ENCODE measurements at regions not wholly inside any gene's neighbourhood (a gene's known extent, or its start where the extent isn't known, plus 50 kb on each side); places are given as distances from the start of the nearest gene placed in this dataset.

DNA sequence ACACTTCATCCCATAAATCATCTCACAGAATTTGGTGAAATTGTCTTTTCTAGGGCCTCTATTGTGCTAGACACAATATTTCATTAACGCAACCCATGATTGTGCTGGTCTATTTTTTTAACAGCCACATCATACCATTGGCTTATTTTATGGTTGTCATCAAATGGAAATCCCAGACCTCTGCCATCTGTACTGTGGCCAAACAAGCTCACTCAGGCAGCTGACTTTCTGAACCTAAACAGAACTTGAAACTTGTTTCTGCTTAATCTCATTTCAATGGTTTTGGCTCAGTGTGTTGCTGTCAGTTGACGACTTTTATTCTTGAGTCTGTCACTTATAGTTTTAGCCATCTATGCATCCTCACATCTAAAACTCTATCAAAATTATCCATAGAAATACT, 111.8 kb downstream of the HAO1 start:
- H3K27ac ChIP-seq (ENCODE audit: low read length), result no peak overlapping the region
- no peaks in the 10 kb centered on the region for H3K4me1 ChIP-seq (ENCODE audit: control insufficient read depth in 1 of 2, extremely low read depth in 1 of 2, insufficient read depth in 2 of 2, low read length in 2 of 2)
- CTCF ChIA-PET, result no interaction called here
- ATAC-seq (replicated peaks in 1 of 4) (no peak), DNase-seq (no peak)
- no peaks in the 10 kb centered on the region for H3K27me3 ChIP-seq (replicated peaks in 1 of 2; ENCODE audit: control insufficient read depth in 2 of 2, extremely low read depth in 1 of 2, insufficient read depth in 2 of 2, low read length in 1 of 2)
- no peaks in the 10 kb centered on the region for H3K9me3 ChIP-seq
- Mint-ChIP-seq H3K36me3 (no peaks in the 10 kb centered on the region), H3K27me3 (no peaks in the 10 kb centered on the region), H3K4me1 (no peaks in the 10 kb centered on the region), H3K27ac (no peak overlapping the region), H3K9me3 (peaks cover 5 to 9% (median 8%) of the 10 kb centered on the region in 3 donors), H3K4me3 (no peak overlapping the region)
- POLR2A ChIA-PET, result no interaction called here
- H3K4me3 ChIP-seq (ENCODE audit: control insufficient read depth in 1 of 2, extremely low read depth in 1 of 2, low read length in 1 of 2), result no peak overlapping the region
- WGBS (ENCODE audit: insufficient coverage), result 0% methylated on average over 1 of the region's 2 CpGs
- no peaks in the 10 kb centered on the region for H3K36me3 ChIP-seq (ENCODE audit: control insufficient read depth in 2 of 2, extremely low read depth in 1 of 2, insufficient read depth in 1 of 2, low read length in 1 of 2)

DNA sequence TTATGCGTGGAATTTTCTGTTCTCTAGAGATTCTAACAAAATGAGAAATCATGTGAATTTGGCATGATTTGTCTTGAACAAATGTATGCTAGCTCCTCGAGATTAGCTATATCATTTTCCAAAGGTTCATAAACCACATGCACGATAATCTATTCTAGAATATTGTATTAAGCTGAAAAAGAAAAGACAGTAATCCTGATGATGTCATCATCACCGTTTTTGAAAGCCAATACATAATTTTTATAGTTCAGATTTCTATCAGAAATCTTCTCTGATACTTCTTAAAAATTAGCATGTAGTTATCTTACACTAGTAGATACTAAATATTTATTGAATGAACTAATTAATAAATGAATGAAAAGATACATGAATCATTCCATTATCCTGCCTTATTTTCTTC, 111.2 kb downstream of the HAO1 start:
- no peaks in the 10 kb centered on the region for H3K9me3 ChIP-seq
- no peaks in the 10 kb centered on the region for H3K36me3 ChIP-seq (ENCODE audit: control insufficient read depth in 2 of 2, extremely low read depth in 1 of 2, insufficient read depth in 1 of 2, low read length in 1 of 2)
- H3K36me3 Mint-ChIP-seq, result no peaks in the 10 kb centered on the region
- CTCF ChIA-PET, result no interaction called here
- no peaks in the 10 kb centered on the region for H3K27me3 Mint-ChIP-seq
- H3K4me1 Mint-ChIP-seq, result no peaks in the 10 kb centered on the region
- no peak overlapping the region for H3K27ac Mint-ChIP-seq
- no peak overlapping the region for H3K4me3 Mint-ChIP-seq
- POLR2A ChIA-PET, result no interaction called here
- no CpG with 5 or more reads among the region's 4 CpGs for WGBS (ENCODE audit: insufficient coverage)
- H3K4me1 ChIP-seq (ENCODE audit: control insufficient read depth in 1 of 2, extremely low read depth in 1 of 2, insufficient read depth in 2 of 2, low read length in 2 of 2), result no peaks in the 10 kb centered on the region
- H3K27ac ChIP-seq (ENCODE audit: low read length), result no peak overlapping the region
- H3K9me3 Mint-ChIP-seq, result peaks cover 4 to 11% (median 10%) of the 10 kb centered on the region in 3 donors
- H3K4me3 ChIP-seq (ENCODE audit: control insufficient read depth in 1 of 2, extremely low read depth in 1 of 2, low read length in 1 of 2), result no peak overlapping the region
- H3K27me3 ChIP-seq (replicated peaks in 1 of 2; ENCODE audit: control insufficient read depth in 2 of 2, extremely low read depth in 1 of 2, insufficient read depth in 2 of 2, low read length in 1 of 2), result no peaks in the 10 kb centered on the region
- ATAC-seq (replicated peaks in 1 of 4) (no peak), DNase-seq (no peak)

GRCh38 chr20:7829776-7830175, 110.5 kb downstream of the HAO1 start:
- Histone ChIP-seq H3K4me3 (ENCODE audit: control insufficient read depth in 1 of 2, extremely low read depth in 1 of 2, low read length in 1 of 2) (no peak overlapping the region), H3K9me3 (no peaks in the 10 kb centered on the region), H3K27me3 (replicated peaks in 1 of 2; ENCODE audit: control insufficient read depth in 2 of 2, extremely low read depth in 1 of 2, insufficient read depth in 2 of 2, low read length in 1 of 2) (no peaks in the 10 kb centered on the region), H3K4me1 (ENCODE audit: control insufficient read depth in 1 of 2, extremely low read depth in 1 of 2, insufficient read depth in 2 of 2, low read length in 2 of 2) (no peaks in the 10 kb centered on the region), H3K36me3 (ENCODE audit: control insufficient read depth in 2 of 2, extremely low read depth in 1 of 2, insufficient read depth in 1 of 2, low read length in 1 of 2) (no peaks in the 10 kb centered on the region), H3K27ac (ENCODE audit: low read length) (no peak overlapping the region)
- Mint-ChIP-seq H3K4me1 (no peaks in the 10 kb centered on the region), H3K27ac (no peak overlapping the region), H3K36me3 (no peaks in the 10 kb centered on the region), H3K4me3 (no peak overlapping the region), H3K9me3 (peaks cover 4 to 11% (median 10%) of the 10 kb centered on the region in 3 donors), H3K27me3 (no peaks in the 10 kb centered on the region)
- CTCF ChIA-PET, result no interaction called here
- POLR2A ChIA-PET, result no interaction called here
- no peak for ATAC-seq (replicated peaks in 1 of 4)
- no peak for DNase-seq

Measured in T-cell (primary cell).